22Rv1 (cell line): ENCODE measurements at regions not wholly inside any gene's neighbourhood (a gene's known extent, or its start where the extent isn't known, plus 50 kb on each side); places are given as distances from the start of the nearest gene placed in this dataset.

Experiments
- CTCF ChIP-seq: fragments of 450-650 bp; IDR thresholded peaks from 2 replicates; pipeline ENCODE4 v1.5.1; 2017; ENCODE audit warnings: mild to moderate bottlenecking
- ZFX ChIP-seq: fragments of 450-650 bp; IDR thresholded peaks from 2 replicates; pipeline ENCODE4 v1.6.1; 2017; ENCODE audit warnings: antibody characterized with exemption, borderline replicate concordance

DNA sequence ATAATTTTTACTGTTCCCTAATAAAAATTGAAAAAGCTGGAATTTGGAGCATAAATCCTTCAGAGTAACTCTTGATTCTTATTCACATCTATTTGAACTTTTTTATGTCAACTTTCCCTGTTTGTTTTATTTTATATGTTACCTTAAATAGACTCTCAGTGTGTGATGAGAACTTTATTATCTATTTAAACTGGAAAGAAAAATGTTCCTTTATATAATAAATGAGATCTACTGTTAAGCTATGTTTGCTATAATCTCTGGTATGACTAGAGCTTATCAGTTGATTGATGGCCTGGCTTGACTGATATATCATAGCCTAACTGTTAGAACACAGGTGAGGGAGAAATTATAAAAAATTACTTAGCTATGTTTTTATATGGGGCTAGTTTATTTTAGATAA is 330.6 kb upstream of the EPHA6 start:
- TF ChIP-seq CTCF, result no peak
- no peak for TF ChIP-seq ZFX
